ENCODE measurements at regions not wholly inside any gene's neighbourhood (a gene's known extent, or its start where the extent isn't known, plus 50 kb on each side); places are given as distances from the start of the nearest gene placed in this dataset.
"Not testable (repeated sequence)": the region's sequence is repeated elsewhere in the genome, so short reads cannot be mapped to it uniquely, and the experiment has no call there.

GRCh38 chr16:26836114-26836513 is 230.6 kb upstream of the C16orf82 start:
- TF ChIP-seq CTCF (IDR thresholded peaks at IDR 0.05; ENCODE audit: low read depth, low read length, poor library complexity, severe bottlenecking); EZH2phosphoT487 (IDR thresholded peaks at IDR 0.05; ENCODE audit: borderline replicate concordance, low read length): not testable (repeated sequence)
